GM19324 (cell line): ENCODE measurements at regions not wholly inside any gene's neighbourhood (a gene's known extent, or its start where the extent isn't known, plus 50 kb on each side); places are given as distances from the start of the nearest gene placed in this dataset.
"Not testable (repeated sequence)": the region's sequence is repeated elsewhere in the genome, so short reads cannot be mapped to it uniquely, and the experiment has no call there.

Experiments used
- ATAC-seq: cut with Tn5 transposase; IDR thresholded peaks from one replicate; pipeline ENCODE4 v1.9.1; 2021; ENCODE audit warnings: mild to moderate bottlenecking, moderate library complexity; ENCODE audit not compliant: unreplicated experiment, low FRiP score

- not testable (repeated sequence) for ATAC-seq
Observed at GRCh38 chr10:133785846-133786602, 159.4 kb upstream of the FRG2B start.

- ATAC-seq = not testable (repeated sequence)
Observed at GRCh38 chr10:133785178-133785577, 158.6 kb upstream of the FRG2B start.

- not testable (repeated sequence) for ATAC-seq
Observed at GRCh38 chr10:133765308-133765707, 138.7 kb upstream of the FRG2B start.

- not testable (repeated sequence) for ATAC-seq
Observed at GRCh38 chr10:133764823-133765209, 138.2 kb upstream of the FRG2B start.

- ATAC-seq = not testable (repeated sequence)
Observed at GRCh38 chr10:133763875-133764822, 137.6 kb upstream of the FRG2B start.

- peak; percentile 63 for ATAC-seq
Observed at GRCh38 chr10:133763190-133763589, 136.6 kb upstream of the FRG2B start.

- not testable (repeated sequence) for ATAC-seq
Observed at GRCh38 chr10:133753545-133753944, 127.0 kb upstream of the FRG2B start.
